ENCODE measurements at regions not wholly inside any gene's neighbourhood (a gene's known extent, or its start where the extent isn't known, plus 50 kb on each side); places are given as distances from the start of the nearest gene placed in this dataset.

- Histone ChIP-seq H3K27me3 (no peaks in the 10 kb centered on the region), H3K27ac (no peak overlapping the region), H3K9me3 (peaks cover 0 to 8% of the 10 kb centered on the region in 2 donors), H3K36me3 (no peaks in the 10 kb centered on the region), H3K4me1 (no peaks in the 10 kb centered on the region), H3K4me3 (no peak overlapping the region)
- DNase-seq (ENCODE audit: low spot score in 2 of 2) = no peak
- intact Hi-C loops (cut with DNase I) = no loop called here
- TF ChIP-seq CTCF (IDR thresholded peaks at IDR 0.05) = no peak
Observed at GRCh38 chr3:25165306-25165705, 262.8 kb upstream of the RARB start.

- Histone ChIP-seq H3K27ac (no peak overlapping the region), H3K4me3 (no peak overlapping the region), H3K9me3 (peaks cover 0 to 8% of the 10 kb centered on the region in 2 donors), H3K36me3 (no peaks in the 10 kb centered on the region), H3K4me1 (no peaks in the 10 kb centered on the region), H3K27me3 (no peaks in the 10 kb centered on the region)
- TF ChIP-seq CTCF (IDR thresholded peaks at IDR 0.05) = no peak
- DNase-seq (ENCODE audit: low spot score in 2 of 2) = no peak
- intact Hi-C loops (cut with DNase I) = no loop called here
Observed at GRCh38 chr3:25166016-25166415, 262.0 kb upstream of the RARB start.

GRCh38 chr3:25169151-25169550 lies 258.9 kb upstream of the RARB start:
- Histone ChIP-seq H3K9me3 (peaks cover 0 to 8% of the 10 kb centered on the region in 2 donors), H3K27ac (no peak overlapping the region), H3K36me3 (no peaks in the 10 kb centered on the region), H3K4me3 (no peak overlapping the region), H3K27me3 (no peaks in the 10 kb centered on the region), H3K4me1 (no peaks in the 10 kb centered on the region)
- DNase-seq (ENCODE audit: low spot score in 2 of 2) = no peak
- TF ChIP-seq CTCF (IDR thresholded peaks at IDR 0.05) = no peak
- intact Hi-C loops (cut with DNase I) = no loop called here

GRCh38 chr3:25170021-25170420 lies 258.0 kb upstream of the RARB start:
- no peaks in the 10 kb centered on the region for H3K27me3 ChIP-seq
- intact Hi-C loops (cut with DNase I) = no loop called here
- peaks cover 0 to 8% of the 10 kb centered on the region in 2 donors for H3K9me3 ChIP-seq
- no peak overlapping the region for H3K4me3 ChIP-seq
- no peak for TF ChIP-seq CTCF (IDR thresholded peaks at IDR 0.05)
- no peaks in the 10 kb centered on the region for H3K36me3 ChIP-seq
- no peak overlapping the region for H3K27ac ChIP-seq
- no peaks in the 10 kb centered on the region for H3K4me1 ChIP-seq
- DNase-seq (ENCODE audit: low spot score in 2 of 2) = no peak

- Histone ChIP-seq H3K4me1 (no peaks in the 10 kb centered on the region), H3K36me3 (no peaks in the 10 kb centered on the region), H3K27me3 (no peaks in the 10 kb centered on the region), H3K4me3 (no peak overlapping the region), H3K27ac (no peak overlapping the region), H3K9me3 (peaks cover 0 to 8% of the 10 kb centered on the region in 2 donors)
- intact Hi-C loops (cut with DNase I) = no loop called here
- no peak for DNase-seq (ENCODE audit: low spot score in 2 of 2)
- no peak for TF ChIP-seq CTCF (IDR thresholded peaks at IDR 0.05)
Observed at GRCh38 chr3:25171118-25171807, 256.8 kb upstream of the RARB start.

GRCh38 chr3:25171897-25172296 lies 256.2 kb upstream of the RARB start:
- Histone ChIP-seq H3K27ac (no peak overlapping the region), H3K9me3 (peaks cover 0 to 8% of the 10 kb centered on the region in 2 donors), H3K4me1 (no peaks in the 10 kb centered on the region), H3K27me3 (no peaks in the 10 kb centered on the region), H3K36me3 (no peaks in the 10 kb centered on the region), H3K4me3 (no peak overlapping the region)
- intact Hi-C loops (cut with DNase I) = no loop called here
- no peak for TF ChIP-seq CTCF (IDR thresholded peaks at IDR 0.05)
- no peak for DNase-seq (ENCODE audit: low spot score in 2 of 2)

Measured in ascending aorta (tissue), 2 donors.